ENCODE measurements at regions not wholly inside any gene's neighbourhood (a gene's known extent, or its start where the extent isn't known, plus 50 kb on each side); places are given as distances from the start of the nearest gene placed in this dataset.

DNA sequence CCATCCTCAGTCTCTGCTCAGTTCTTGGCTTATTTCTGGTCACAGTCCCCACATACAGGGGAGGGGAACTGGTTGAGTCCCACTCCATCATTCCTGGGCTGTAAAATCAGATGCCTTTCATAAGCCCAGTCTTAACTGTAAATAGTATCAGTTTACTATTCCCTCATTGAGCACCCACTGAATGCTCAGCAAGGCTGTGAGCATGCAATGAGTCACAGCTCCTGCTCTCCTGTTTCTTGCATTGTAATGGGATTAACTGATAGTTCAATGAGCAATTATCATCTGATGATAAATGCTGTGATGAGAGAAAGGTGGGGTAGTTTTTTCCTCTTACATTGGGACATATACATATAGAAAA, 113.6 kb upstream of the TPM1 start:
- TF ChIP-seq TAF1 (IDR thresholded peaks at IDR 0.05; ENCODE audit: low read depth) (no peak), POLR2AphosphoS5 (IDR thresholded peaks at IDR 0.05) (no peak), EZH2 (IDR thresholded peaks at IDR 0.05; ENCODE audit: borderline replicate concordance, insufficient read depth, low read length, poor library complexity, severe bottlenecking) (no peak), MXI1 (conservative IDR thresholded peaks at IDR 0.05; ENCODE audit: poor library complexity, severe bottlenecking) (no peak), RAD21 (conservative IDR thresholded peaks at IDR 0.05) (no peak), SMC3 (conservative IDR thresholded peaks at IDR 0.05; ENCODE audit: poor library complexity) (no peak)
- TF ChIP-seq, protein P1, sequence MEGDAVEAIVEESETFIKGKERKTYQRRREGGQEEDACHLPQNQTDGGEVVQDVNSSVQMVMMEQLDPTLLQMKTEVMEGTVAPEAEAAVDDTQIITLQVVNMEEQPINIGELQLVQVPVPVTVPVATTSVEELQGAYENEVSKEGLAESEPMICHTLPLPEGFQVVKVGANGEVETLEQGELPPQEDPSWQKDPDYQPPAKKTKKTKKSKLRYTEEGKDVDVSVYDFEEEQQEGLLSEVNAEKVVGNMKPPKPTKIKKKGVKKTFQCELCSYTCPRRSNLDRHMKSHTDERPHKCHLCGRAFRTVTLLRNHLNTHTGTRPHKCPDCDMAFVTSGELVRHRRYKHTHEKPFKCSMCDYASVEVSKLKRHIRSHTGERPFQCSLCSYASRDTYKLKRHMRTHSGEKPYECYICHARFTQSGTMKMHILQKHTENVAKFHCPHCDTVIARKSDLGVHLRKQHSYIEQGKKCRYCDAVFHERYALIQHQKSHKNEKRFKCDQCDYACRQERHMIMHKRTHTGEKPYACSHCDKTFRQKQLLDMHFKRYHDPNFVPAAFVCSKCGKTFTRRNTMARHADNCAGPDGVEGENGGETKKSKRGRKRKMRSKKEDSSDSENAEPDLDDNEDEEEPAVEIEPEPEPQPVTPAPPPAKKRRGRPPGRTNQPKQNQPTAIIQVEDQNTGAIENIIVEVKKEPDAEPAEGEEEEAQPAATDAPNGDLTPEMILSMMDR (IDR thresholded peaks at IDR 0.05; ENCODE audit: poor library complexity, severe bottlenecking), result no peak
- TF ChIP-seq, protein P2, sequence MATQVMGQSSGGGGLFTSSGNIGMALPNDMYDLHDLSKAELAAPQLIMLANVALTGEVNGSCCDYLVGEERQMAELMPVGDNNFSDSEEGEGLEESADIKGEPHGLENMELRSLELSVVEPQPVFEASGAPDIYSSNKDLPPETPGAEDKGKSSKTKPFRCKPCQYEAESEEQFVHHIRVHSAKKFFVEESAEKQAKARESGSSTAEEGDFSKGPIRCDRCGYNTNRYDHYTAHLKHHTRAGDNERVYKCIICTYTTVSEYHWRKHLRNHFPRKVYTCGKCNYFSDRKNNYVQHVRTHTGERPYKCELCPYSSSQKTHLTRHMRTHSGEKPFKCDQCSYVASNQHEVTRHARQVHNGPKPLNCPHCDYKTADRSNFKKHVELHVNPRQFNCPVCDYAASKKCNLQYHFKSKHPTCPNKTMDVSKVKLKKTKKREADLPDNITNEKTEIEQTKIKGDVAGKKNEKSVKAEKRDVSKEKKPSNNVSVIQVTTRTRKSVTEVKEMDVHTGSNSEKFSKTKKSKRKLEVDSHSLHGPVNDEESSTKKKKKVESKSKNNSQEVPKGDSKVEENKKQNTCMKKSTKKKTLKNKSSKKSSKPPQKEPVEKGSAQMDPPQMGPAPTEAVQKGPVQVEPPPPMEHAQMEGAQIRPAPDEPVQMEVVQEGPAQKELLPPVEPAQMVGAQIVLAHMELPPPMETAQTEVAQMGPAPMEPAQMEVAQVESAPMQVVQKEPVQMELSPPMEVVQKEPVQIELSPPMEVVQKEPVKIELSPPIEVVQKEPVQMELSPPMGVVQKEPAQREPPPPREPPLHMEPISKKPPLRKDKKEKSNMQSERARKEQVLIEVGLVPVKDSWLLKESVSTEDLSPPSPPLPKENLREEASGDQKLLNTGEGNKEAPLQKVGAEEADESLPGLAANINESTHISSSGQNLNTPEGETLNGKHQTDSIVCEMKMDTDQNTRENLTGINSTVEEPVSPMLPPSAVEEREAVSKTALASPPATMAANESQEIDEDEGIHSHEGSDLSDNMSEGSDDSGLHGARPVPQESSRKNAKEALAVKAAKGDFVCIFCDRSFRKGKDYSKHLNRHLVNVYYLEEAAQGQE (IDR thresholded peaks at IDR 0.05; ENCODE audit: borderline replicate concordance), result no peak
